Ovary (tissue), 7 donors: ENCODE measurements at regions not wholly inside any gene's neighbourhood (a gene's known extent, or its start where the extent isn't known, plus 50 kb on each side); places are given as distances from the start of the nearest gene placed in this dataset.

ENCODE experiments used
- DNase-seq, 5 donors: peaks; one replicate each; pipeline ENCODE4 v3.0.0-alpha.2; 2019 to 2020
- H3K27ac ChIP-seq, 2 donors: fragments of 200-600 bp; one replicate each; pipeline versions ENCODE4 v1.5.1 to v1.8.0; 2019 to 2022
- H3K27me3 ChIP-seq: fragments of 200-600 bp; one replicate; pipeline ENCODE4 v1.8.0; 2022
- H3K36me3 ChIP-seq: fragments of 200-600 bp; sonication (generic); one replicate; pipeline ENCODE4 v1.5.1; 2019
- H3K4me1 ChIP-seq: one replicate; pipeline ENCODE4 v1.8.1; 2013; ENCODE audit warnings: mild to moderate bottlenecking, moderate library complexity; ENCODE audit not compliant: insufficient read depth
- H3K4me3 ChIP-seq: fragments of 200-600 bp; sonication (generic); one replicate; pipeline ENCODE4 v1.5.1; 2017
- H3K9me3 ChIP-seq, 2 donors: fragments of 200-600 bp in 1 of 2; sonication (generic) in 1 of 2; one replicate each; pipeline versions ENCODE4 v1.5.1 to v1.8.1; 2013 to 2019; ENCODE audit warnings: mild to moderate bottlenecking in 1 of 2, moderate library complexity in 1 of 2
- EP300 ChIP-seq: sonication (generic); formaldehyde crosslinking; IDR thresholded peaks from one replicate; pipeline ENCODE4 v1.6.1; 2017; ENCODE audit warnings: antibody characterized with exemption
- POLR2A ChIP-seq: fragments of 450-650 bp; IDR thresholded peaks from one replicate; pipeline ENCODE4 v1.6.1; 2017; ENCODE audit warnings: antibody characterized with exemption, mild to moderate bottlenecking, moderate library complexity
- WGBS, 3 donors: extraction: QIAGEN DNeasy Blood & Tissue Kit in 1 of 3; methylation state at CpG; one replicate each; pipeline versions ENCODE4 v1.1.5 to v1.1.7; 2013 to 2017; 5-methylcytosine and 5-hydroxymethylcytosine counted together
- intact Hi-C, 4 donors: fragments of 100-400 bp; cut with DNase I; formaldehyde crosslinking; loops; one replicate each; pipeline versions ENCODE4 v1.11.0 to v1.15.1; 2022 to 2023
- TF ChIP-seq, protein P1 (sequence below), 3 donors: fragments of 450-650 bp in 2 of 3; fragments of 200-600 bp in 1 of 3; IDR thresholded peaks; one replicate each; pipeline versions ENCODE4 v1.5.1 to v1.8.0; 2016 to 2022; ENCODE audit warnings: antibody characterized with exemption in 3 of 3, mild to moderate bottlenecking in 1 of 3
- donor health status: DM: no; HTN: no; CAD: no; lungs with moderate emphysema.
- donor health status: DM: no; HTN: no; CAD: no.
- donor health status: Bipolar disorder and iron deficiency.
- donor health status: DM: no; HTN: no; CAD: no.
- donor health status: DM: yes; HTN: yes; CAD: no.

DNA sequence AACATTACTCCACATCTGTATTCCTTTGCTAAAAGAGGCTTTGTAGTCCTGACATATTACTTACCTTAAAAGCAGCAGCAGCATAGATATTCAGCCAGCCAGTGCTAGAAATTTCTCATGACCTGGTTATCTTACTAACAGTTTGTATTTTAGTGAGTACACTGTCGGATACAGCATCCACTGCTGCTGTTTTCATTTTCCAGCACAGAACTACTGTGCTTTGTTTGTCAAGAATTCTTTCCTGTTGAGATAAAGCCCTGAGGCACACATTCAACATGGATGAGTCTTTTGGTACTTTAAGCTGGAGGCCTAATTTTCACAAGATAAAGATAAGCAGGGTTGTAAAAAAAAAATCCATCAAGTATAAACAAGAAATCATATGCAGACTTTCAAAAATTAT is 311.2 kb upstream of the OPRM1 start:
- Histone ChIP-seq H3K36me3 (no peaks in the 10 kb centered on the region), H3K4me3 (no peak overlapping the region), H3K4me1 (no peaks in the 10 kb centered on the region), H3K9me3 (no peaks in the 10 kb centered on the region), H3K27me3 (no peaks in the 10 kb centered on the region), H3K27ac (no peak overlapping the region)
- TF ChIP-seq, protein P1, sequence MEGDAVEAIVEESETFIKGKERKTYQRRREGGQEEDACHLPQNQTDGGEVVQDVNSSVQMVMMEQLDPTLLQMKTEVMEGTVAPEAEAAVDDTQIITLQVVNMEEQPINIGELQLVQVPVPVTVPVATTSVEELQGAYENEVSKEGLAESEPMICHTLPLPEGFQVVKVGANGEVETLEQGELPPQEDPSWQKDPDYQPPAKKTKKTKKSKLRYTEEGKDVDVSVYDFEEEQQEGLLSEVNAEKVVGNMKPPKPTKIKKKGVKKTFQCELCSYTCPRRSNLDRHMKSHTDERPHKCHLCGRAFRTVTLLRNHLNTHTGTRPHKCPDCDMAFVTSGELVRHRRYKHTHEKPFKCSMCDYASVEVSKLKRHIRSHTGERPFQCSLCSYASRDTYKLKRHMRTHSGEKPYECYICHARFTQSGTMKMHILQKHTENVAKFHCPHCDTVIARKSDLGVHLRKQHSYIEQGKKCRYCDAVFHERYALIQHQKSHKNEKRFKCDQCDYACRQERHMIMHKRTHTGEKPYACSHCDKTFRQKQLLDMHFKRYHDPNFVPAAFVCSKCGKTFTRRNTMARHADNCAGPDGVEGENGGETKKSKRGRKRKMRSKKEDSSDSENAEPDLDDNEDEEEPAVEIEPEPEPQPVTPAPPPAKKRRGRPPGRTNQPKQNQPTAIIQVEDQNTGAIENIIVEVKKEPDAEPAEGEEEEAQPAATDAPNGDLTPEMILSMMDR (IDR thresholded peaks at IDR 0.05): no peak
- no peak for DNase-seq
- intact Hi-C loops: no loop called here
- whole genome bisulfite sequencing, 3 donors: 3 to 8% (median 7%) methylated on average over 1 of the region's 1 CpG

- Histone ChIP-seq H3K4me1 (no peaks in the 10 kb centered on the region), H3K27ac (no peak overlapping the region), H3K4me3 (no peak overlapping the region), H3K27me3 (no peaks in the 10 kb centered on the region), H3K9me3 (no peaks in the 10 kb centered on the region), H3K36me3 (no peaks in the 10 kb centered on the region)
- WGBS, 3 donors: 50 to 69% (median 64%) methylated on average over 3 of the region's 3 CpGs
- TF ChIP-seq POLR2A: no peak
- TF ChIP-seq EP300: no peak
- TF ChIP-seq, protein P1 (IDR thresholded peaks at IDR 0.05): no peak
- no peak for DNase-seq
- intact Hi-C loops: no loop called here
These were observed 313.6 kb upstream of the OPRM1 start for GRCh38 chr6:153725456-153725855.

- TF ChIP-seq POLR2A (no peak), EP300 (no peak)
- TF ChIP-seq, protein P1 (IDR thresholded peaks at IDR 0.05): no peak
- intact Hi-C loops: no loop called here
- H3K27ac ChIP-seq: no peak overlapping the region
- H3K36me3 ChIP-seq: no peaks in the 10 kb centered on the region
- no peaks in the 10 kb centered on the region for H3K27me3 ChIP-seq
- no peaks in the 10 kb centered on the region for H3K9me3 ChIP-seq
- H3K4me1 ChIP-seq: no peaks in the 10 kb centered on the region
- DNase-seq: no peak
- no peak overlapping the region for H3K4me3 ChIP-seq
These were observed 318.3 kb upstream of the OPRM1 start for GRCh38 chr6:153720732-153721131.

DNA sequence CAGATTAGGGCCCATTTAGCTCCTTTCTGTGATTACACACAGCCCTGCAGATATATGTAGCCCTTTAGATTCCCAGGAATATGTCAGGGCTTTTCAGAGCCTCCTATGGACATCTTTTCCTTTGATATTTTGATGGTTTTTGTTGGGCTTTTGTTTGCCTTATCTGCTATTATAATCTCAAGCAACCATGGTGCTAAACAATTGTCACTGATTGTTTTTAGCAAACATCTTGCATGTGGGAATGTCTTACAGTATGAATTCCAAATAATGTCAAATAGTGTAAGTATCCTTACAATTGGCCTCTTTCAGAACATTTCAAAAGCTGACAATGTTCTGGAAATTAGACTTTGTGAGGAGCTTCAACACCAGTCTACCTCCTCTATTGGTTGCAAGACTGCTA is 333.6 kb upstream of the OPRM1 start:
- intact Hi-C loops: no loop called here
- no peak for DNase-seq
- Histone ChIP-seq H3K36me3 (no peaks in the 10 kb centered on the region), H3K4me1 (no peaks in the 10 kb centered on the region), H3K9me3 (no peaks in the 10 kb centered on the region), H3K27me3 (no peaks in the 10 kb centered on the region), H3K4me3 (no peak overlapping the region), H3K27ac (no peak overlapping the region)
- TF ChIP-seq, protein P1 (IDR thresholded peaks at IDR 0.05): no peak
- TF ChIP-seq POLR2A (no peak), EP300 (no peak)

GRCh38 chr6:153702671-153703070 is 336.4 kb upstream of the OPRM1 start:
- TF ChIP-seq POLR2A: no peak
- TF ChIP-seq, protein P1 (IDR thresholded peaks at IDR 0.05): no peak
- no peak for TF ChIP-seq EP300
- H3K36me3 ChIP-seq: no peaks in the 10 kb centered on the region
- H3K27ac ChIP-seq: no peak overlapping the region
- H3K4me1 ChIP-seq: no peaks in the 10 kb centered on the region
- H3K9me3 ChIP-seq: no peaks in the 10 kb centered on the region
- 77 to 80% (median 79%) methylated on average over 2 of the region's 2 CpGs for WGBS, 3 donors
- DNase-seq: no peak
- intact Hi-C loops: no loop called here
- no peak overlapping the region for H3K4me3 ChIP-seq
- no peaks in the 10 kb centered on the region for H3K27me3 ChIP-seq
